ENCODE measurements at regions not wholly inside any gene's neighbourhood (a gene's known extent, or its start where the extent isn't known, plus 50 kb on each side); places are given as distances from the start of the nearest gene placed in this dataset.
A peak's percentile ranks its signal among the peaks of the same experiment; 100 is the strongest.

GRCh38 chr2:128607911-128608506 lies 289.3 kb upstream of the HS6ST1 start:
- Histone ChIP-seq H3K79me2 (ENCODE audit: insufficient read depth) (no peaks in the 10 kb centered on the region), H3K4me1 (ENCODE audit: control insufficient read depth in 1 of 2, insufficient read depth in 2 of 2, low read depth in 1 of 2, low read length in 1 of 2) (peaks cover 0 to 11% of the 10 kb centered on the region in 2 experiments; a peak in 1 of 4 replicates), H3K36me3 (replicated peaks in 1 of 2; ENCODE audit: control insufficient read depth in 1 of 2, insufficient read depth in 2 of 2, low read length in 1 of 2) (no peaks in the 10 kb centered on the region), H3K27ac (ENCODE audit: low read depth in 2 of 2, low read length in 1 of 2) (no peak overlapping the region), H4K20me1 (ENCODE audit: insufficient read depth) (no peaks in the 10 kb centered on the region), H3K27me3 (ENCODE audit: insufficient read depth) (no peaks in the 10 kb centered on the region), H3K4me2 (no peak overlapping the region), H3K9ac (no peak overlapping the region), H3K9me3 (no peaks in the 10 kb centered on the region), H3K4me3 (ENCODE audit: low read depth in 2 of 2, low read length in 1 of 2) (no peak overlapping the region), H3K9me2 (no peaks in the 10 kb centered on the region), H2AFZ (ENCODE audit: low read depth) (no peak overlapping the region), H3F3A (replicated peaks; ENCODE audit: insufficient read depth) (no peaks in the 10 kb centered on the region)
- CTCF ChIA-PET = interaction anchor here (1.1 kb wide), 1 partner anchor 10 kb away, joined by 4 read pairs; no protein-coding TSS in a partner anchor
- no peak for TF ChIP-seq YY1 (IDR thresholded peaks at IDR 0.05; ENCODE audit: low read depth)
- no peak for TF ChIP-seq MEF2A (IDR thresholded peaks at IDR 0.05; ENCODE audit: borderline replicate concordance, low read depth)
- no peak for TF ChIP-seq PBX3 (IDR thresholded peaks at IDR 0.05)
- no peak for TF ChIP-seq RFX5 (IDR thresholded peaks at IDR 0.05; ENCODE audit: low read length)
- TF ChIP-seq NFIC (IDR thresholded peaks at IDR 0.05; ENCODE audit: borderline replicate concordance) = no peak
- no peak for TF ChIP-seq FOXJ3 (CRISPR knock-in tag; IDR thresholded peaks at IDR 0.05)
- no peak for TF ChIP-seq MXI1 (IDR thresholded peaks at IDR 0.05; ENCODE audit: low read depth, low read length)
- TF ChIP-seq RCOR1 (IDR thresholded peaks at IDR 0.05; ENCODE audit: low read length) = no peak
- no peak for TF ChIP-seq GATA2 (CRISPR knock-in tag; IDR thresholded peaks at IDR 0.05)
- TF ChIP-seq, protein P1, sequence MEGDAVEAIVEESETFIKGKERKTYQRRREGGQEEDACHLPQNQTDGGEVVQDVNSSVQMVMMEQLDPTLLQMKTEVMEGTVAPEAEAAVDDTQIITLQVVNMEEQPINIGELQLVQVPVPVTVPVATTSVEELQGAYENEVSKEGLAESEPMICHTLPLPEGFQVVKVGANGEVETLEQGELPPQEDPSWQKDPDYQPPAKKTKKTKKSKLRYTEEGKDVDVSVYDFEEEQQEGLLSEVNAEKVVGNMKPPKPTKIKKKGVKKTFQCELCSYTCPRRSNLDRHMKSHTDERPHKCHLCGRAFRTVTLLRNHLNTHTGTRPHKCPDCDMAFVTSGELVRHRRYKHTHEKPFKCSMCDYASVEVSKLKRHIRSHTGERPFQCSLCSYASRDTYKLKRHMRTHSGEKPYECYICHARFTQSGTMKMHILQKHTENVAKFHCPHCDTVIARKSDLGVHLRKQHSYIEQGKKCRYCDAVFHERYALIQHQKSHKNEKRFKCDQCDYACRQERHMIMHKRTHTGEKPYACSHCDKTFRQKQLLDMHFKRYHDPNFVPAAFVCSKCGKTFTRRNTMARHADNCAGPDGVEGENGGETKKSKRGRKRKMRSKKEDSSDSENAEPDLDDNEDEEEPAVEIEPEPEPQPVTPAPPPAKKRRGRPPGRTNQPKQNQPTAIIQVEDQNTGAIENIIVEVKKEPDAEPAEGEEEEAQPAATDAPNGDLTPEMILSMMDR (IDR thresholded peaks at IDR 0.05) = no peak
- peak; percentile 51 for DNase-seq
- POLR2A ChIA-PET = no interaction called here
- 68% methylated on average over 11 of the region's 23 CpGs for WGBS (ENCODE audit: low lambda C conversion rate)

- Histone ChIP-seq H4K20me1 (ENCODE audit: insufficient read depth) (no peaks in the 10 kb centered on the region), H3K9ac (no peak overlapping the region), H3K9me3 (no peaks in the 10 kb centered on the region), H3K79me2 (ENCODE audit: insufficient read depth) (no peaks in the 10 kb centered on the region), H3K4me1 (ENCODE audit: control insufficient read depth in 1 of 2, insufficient read depth in 2 of 2, low read depth in 1 of 2, low read length in 1 of 2) (peaks cover 0 to 4% of the 10 kb centered on the region in 2 experiments; a peak in 1 of 4 replicates), H3F3A (replicated peaks; ENCODE audit: insufficient read depth) (no peaks in the 10 kb centered on the region), H3K36me3 (replicated peaks in 1 of 2; ENCODE audit: control insufficient read depth in 1 of 2, insufficient read depth in 2 of 2, low read length in 1 of 2) (no peaks in the 10 kb centered on the region), H3K9me2 (no peaks in the 10 kb centered on the region), H2AFZ (ENCODE audit: low read depth) (no peak overlapping the region), H3K4me3 (ENCODE audit: low read depth in 2 of 2, low read length in 1 of 2) (no peak overlapping the region), H3K4me2 (no peak overlapping the region), H3K27ac (ENCODE audit: low read depth in 2 of 2, low read length in 1 of 2) (no peak overlapping the region), H3K27me3 (ENCODE audit: insufficient read depth) (no peaks in the 10 kb centered on the region)
- 65% methylated on average over 12 of the region's 18 CpGs for WGBS (ENCODE audit: low lambda C conversion rate)
- DNase-seq = no peak
- ChIA-PET POLR2A (no interaction called here), CTCF (interaction anchor here (1.1 kb wide), 1 partner anchor 8 kb away, joined by 4 read pairs; no protein-coding TSS in a partner anchor)
- no peak for TF ChIP-seq USF2 (IDR thresholded peaks at IDR 0.05; ENCODE audit: borderline replicate concordance, low read depth, low read length)
- TF ChIP-seq EZH2phosphoT487 (IDR thresholded peaks at IDR 0.05; ENCODE audit: borderline replicate concordance, low read depth) = no peak
- no peak for TF ChIP-seq YY1 (IDR thresholded peaks at IDR 0.05; ENCODE audit: low read depth)
Observed at GRCh38 chr2:128608921-128609880, 290.5 kb upstream of the HS6ST1 start.

Data from SK-N-SH (cell line).